Umbilical cord (tissue), 1 donor: ENCODE measurements at regions not wholly inside any gene's neighbourhood (a gene's known extent, or its start where the extent isn't known, plus 50 kb on each side); places are given as distances from the start of the nearest gene placed in this dataset.
"Not testable (repeated sequence)": the region's sequence is repeated elsewhere in the genome, so short reads cannot be mapped to it uniquely, and the experiment has no call there.

Experiments used
- DNase-seq: peaks from one replicate; pipeline ENCODE4 v3.0.0-alpha.2; 2015; ENCODE audit warnings: low spot score

- DNase-seq: no peak
Observed at GRCh38 chr12:74119811-74120362, 417.7 kb upstream of the ATXN7L3B start.

GRCh38 chr12:74120644-74121043 is 417.0 kb upstream of the ATXN7L3B start:
- no peak for DNase-seq

- DNase-seq: no peak
Observed at GRCh38 chr12:74129702-74130101, 407.9 kb upstream of the ATXN7L3B start.

GRCh38 chr12:74144396-74144795 is 393.2 kb upstream of the ATXN7L3B start:
- no peak for DNase-seq

- DNase-seq: no peak
Observed at GRCh38 chr12:74145328-74145727, 392.3 kb upstream of the ATXN7L3B start.

GRCh38 chr12:74148849-74149248 is 388.8 kb upstream of the ATXN7L3B start:
- no peak for DNase-seq

GRCh38 chr12:74152370-74152769 is 385.3 kb upstream of the ATXN7L3B start:
- no peak for DNase-seq

- DNase-seq: no peak
Observed at GRCh38 chr12:74166096-74166495, 371.5 kb upstream of the ATXN7L3B start.

- DNase-seq: no peak
Observed at GRCh38 chr12:74169607-74170006, 368.0 kb upstream of the ATXN7L3B start.

GRCh38 chr12:74170645-74171477 is 366.8 kb upstream of the ATXN7L3B start:
- DNase-seq: no peak

GRCh38 chr12:74171478-74171909 is 366.1 kb upstream of the ATXN7L3B start:
- no peak for DNase-seq

GRCh38 chr12:74174961-74175360 is 362.7 kb upstream of the ATXN7L3B start:
- DNase-seq: not testable (repeated sequence)

GRCh38 chr12:74185360-74185759 is 352.3 kb upstream of the ATXN7L3B start:
- no peak for DNase-seq

- DNase-seq: no peak
Observed at GRCh38 chr12:74193191-74193590, 344.4 kb upstream of the ATXN7L3B start.

- DNase-seq: no peak
Observed at GRCh38 chr12:74204236-74204635, 333.4 kb upstream of the ATXN7L3B start.

GRCh38 chr12:74227846-74228545 is 309.6 kb upstream of the ATXN7L3B start:
- no peak for DNase-seq

GRCh38 chr12:74229671-74230070 is 308.0 kb upstream of the ATXN7L3B start:
- no peak for DNase-seq

- DNase-seq: no peak
Observed at GRCh38 chr12:74235342-74235741, 302.3 kb upstream of the ATXN7L3B start.

GRCh38 chr12:74241341-74241740 is 296.3 kb upstream of the ATXN7L3B start:
- DNase-seq: no peak

- DNase-seq: no peak
Observed at GRCh38 chr12:74242088-74242487, 295.5 kb upstream of the ATXN7L3B start.

GRCh38 chr12:74245458-74245857 is 292.2 kb upstream of the ATXN7L3B start:
- no peak for DNase-seq

- DNase-seq: no peak
Observed at GRCh38 chr12:74250891-74251290, 286.7 kb upstream of the ATXN7L3B start.

- not testable (repeated sequence) for DNase-seq
Observed at GRCh38 chr12:74253826-74254225, 283.8 kb upstream of the ATXN7L3B start.
